ENCODE measurements at regions not wholly inside any gene's neighbourhood (a gene's known extent, or its start where the extent isn't known, plus 50 kb on each side); places are given as distances from the start of the nearest gene placed in this dataset.

DNA sequence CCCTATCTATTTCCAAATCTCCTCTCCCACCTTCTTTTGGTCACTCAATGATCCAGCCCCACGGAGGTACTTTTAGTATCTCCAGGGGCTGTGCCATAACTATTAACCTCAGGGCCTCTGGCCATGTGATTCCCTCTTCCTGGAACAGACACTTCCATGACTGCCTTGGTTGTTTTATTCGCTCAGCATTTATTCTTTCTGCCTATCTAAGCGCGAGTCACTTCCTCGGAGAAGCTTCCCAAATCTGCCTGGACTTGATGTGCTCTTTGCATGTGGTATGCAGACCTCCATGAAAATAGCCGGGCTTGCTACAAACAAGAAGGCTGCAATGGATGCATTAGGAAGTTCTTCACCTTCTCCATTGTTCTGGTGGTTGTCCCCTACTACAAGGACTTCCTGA lies 939.0 kb upstream of the TMEM132C start:
- TF ChIP-seq GATA2 (IDR thresholded peaks at IDR 0.05; ENCODE audit: low read depth, low read length) (no peak), GATA3 (IDR thresholded peaks at IDR 0.05; ENCODE audit: low read depth, low read length) (no peak)

Data from SH-SY5Y (cell line).